ENCODE measurements at regions not wholly inside any gene's neighbourhood (a gene's known extent, or its start where the extent isn't known, plus 50 kb on each side); places are given as distances from the start of the nearest gene placed in this dataset.

GRCh38 chr9:126556560-126557250, 57.0 kb upstream of the LMX1B start:
- H3K4me3 ChIP-seq (ENCODE audit: low read length), result no peak overlapping the region
- no peak for DNase-seq (ENCODE audit: low read depth)
- no peak for TF ChIP-seq CTCF (IDR thresholded peaks at IDR 0.05; ENCODE audit: insufficient read depth, low read depth, low read length, missing control alignments)

- no peak overlapping the region for H3K4me3 ChIP-seq (ENCODE audit: low read length)
- DNase-seq (ENCODE audit: low read depth), result peak; percentile 63
- TF ChIP-seq CTCF (IDR thresholded peaks at IDR 0.05; ENCODE audit: insufficient read depth, low read depth, low read length, missing control alignments), result peak; percentile 98
Observed at GRCh38 chr9:126558051-126558665, 55.6 kb upstream of the LMX1B start.

GRCh38 chr9:126559296-126559695, 54.4 kb upstream of the LMX1B start:
- DNase-seq (ENCODE audit: low read depth), result no peak
- no peak for TF ChIP-seq CTCF (IDR thresholded peaks at IDR 0.05; ENCODE audit: insufficient read depth, low read depth, low read length, missing control alignments)
- H3K4me3 ChIP-seq (ENCODE audit: low read length), result no peak overlapping the region

GRCh38 chr9:126561582-126561981, 52.1 kb upstream of the LMX1B start:
- no peak for TF ChIP-seq CTCF (IDR thresholded peaks at IDR 0.05; ENCODE audit: insufficient read depth, low read depth, low read length, missing control alignments)
- DNase-seq (ENCODE audit: low read depth), result no peak
- H3K4me3 ChIP-seq (ENCODE audit: low read length), result no peak overlapping the region

GRCh38 chr9:126563556-126563955, 50.2 kb upstream of the LMX1B start:
- DNase-seq (ENCODE audit: low read depth), result no peak
- TF ChIP-seq CTCF (IDR thresholded peaks at IDR 0.05; ENCODE audit: insufficient read depth, low read depth, low read length, missing control alignments), result no peak
- no peak overlapping the region for H3K4me3 ChIP-seq (ENCODE audit: low read length)

Data from epithelial cell of esophagus (primary cell).